H9 (cell line): ENCODE measurements at regions not wholly inside any gene's neighbourhood (a gene's known extent, or its start where the extent isn't known, plus 50 kb on each side); places are given as distances from the start of the nearest gene placed in this dataset.

Experiments
- DNase-seq: peaks from one replicate; pipeline ENCODE4 v3.0.0-alpha.2; 2017
- H2AFZ ChIP-seq: one replicate; pipeline ENCODE4 v1.6.1; 2013; ENCODE audit warnings: mild to moderate bottlenecking, low read length, control low read depth, moderate library complexity
- H2AK5ac ChIP-seq: 2 replicates; pipeline ENCODE4 v1.6.1; 2013; ENCODE audit warnings: low read length, control low read depth, mixed read lengths; ENCODE audit not compliant: insufficient read length
- H2BK120ac ChIP-seq: one replicate; pipeline ENCODE4 v1.6.1; 2013; ENCODE audit warnings: low read depth, mild to moderate bottlenecking, low read length, control low read depth, inconsistent platforms; ENCODE audit not compliant: poor library complexity, severe bottlenecking
- H2BK12ac ChIP-seq: 2 replicates; pipeline ENCODE4 v1.6.1; 2013; ENCODE audit warnings: low read length, control low read depth, mixed read lengths, low read depth; ENCODE audit not compliant: insufficient read length
- H2BK15ac ChIP-seq: 2 replicates; pipeline ENCODE4 v1.6.1; 2013; ENCODE audit warnings: low read depth, low read length, control low read depth
- H2BK20ac ChIP-seq: one replicate; pipeline ENCODE4 v1.6.1; 2013; ENCODE audit warnings: low read depth, mild to moderate bottlenecking, low read length, control low read depth, inconsistent platforms; ENCODE audit not compliant: poor library complexity, severe bottlenecking
- H2BK5ac ChIP-seq: 2 replicates; pipeline ENCODE4 v1.6.1; 2013; ENCODE audit warnings: low read length, control low read depth, mixed read lengths; ENCODE audit not compliant: insufficient read length
- H3K14ac ChIP-seq: 2 replicates; pipeline ENCODE4 v1.6.1; 2013; ENCODE audit warnings: low read length, control low read depth; ENCODE audit not compliant: insufficient read depth
- H3K18ac ChIP-seq: 2 replicates; pipeline ENCODE4 v1.6.1; 2013; ENCODE audit warnings: low read depth, mild to moderate bottlenecking, mixed read lengths, low read length, control low read depth; ENCODE audit not compliant: insufficient read length
- H3K23ac ChIP-seq: 2 replicates; pipeline ENCODE4 v1.6.1; 2013; ENCODE audit warnings: low read length, control low read depth, mixed read lengths, low read depth; ENCODE audit not compliant: insufficient read length
- H3K23me2 ChIP-seq: 2 replicates; pipeline ENCODE4 v1.6.1; 2013; ENCODE audit warnings: low read depth, mild to moderate bottlenecking, mixed read lengths, low read length, control low read depth; ENCODE audit not compliant: insufficient read length, poor library complexity, severe bottlenecking
- H3K27ac ChIP-seq: 2 replicates; pipeline ENCODE4 v1.5.1; 2013; ENCODE audit warnings: low read length, control low read depth, mixed read lengths, low read depth; ENCODE audit not compliant: insufficient read length
- H3K27me3 ChIP-seq: 2 replicates; pipeline ENCODE4 v1.6.1; 2013; ENCODE audit warnings: low read length, control low read depth, inconsistent platforms; ENCODE audit not compliant: insufficient read depth
- H3K4ac ChIP-seq: 2 replicates; pipeline ENCODE4 v1.6.1; 2013; ENCODE audit warnings: low read depth, mild to moderate bottlenecking, control low read depth, inconsistent platforms, low read length, moderate library complexity
- H3K4me1 ChIP-seq: 2 replicates; pipeline ENCODE4 v1.6.1; 2013; ENCODE audit warnings: low read length, control low read depth, inconsistent platforms; ENCODE audit not compliant: insufficient read depth
- H3K4me2 ChIP-seq: 2 replicates; pipeline ENCODE4 v1.6.1; 2013; ENCODE audit warnings: low read length, control low read depth, mixed read lengths; ENCODE audit not compliant: insufficient read length, insufficient read depth
- H3K56ac ChIP-seq: 2 replicates; pipeline ENCODE4 v1.6.1; 2013; ENCODE audit warnings: low read depth, mild to moderate bottlenecking, mixed read lengths, low read length, control low read depth; ENCODE audit not compliant: insufficient read length
- H3K79me1 ChIP-seq: 2 replicates; pipeline ENCODE4 v1.6.1; 2013; ENCODE audit warnings: low read depth, mild to moderate bottlenecking, moderate library complexity, low read length, control low read depth, inconsistent platforms; ENCODE audit not compliant: insufficient read depth, poor library complexity, severe bottlenecking
- H3K79me2 ChIP-seq: 2 replicates; pipeline ENCODE4 v1.6.1; 2013; ENCODE audit warnings: low read length, control low read depth, inconsistent platforms; ENCODE audit not compliant: insufficient read depth
- H3K9ac ChIP-seq: 2 replicates; pipeline ENCODE4 v1.6.1; 2013; ENCODE audit warnings: low read length, control low read depth, mixed read lengths; ENCODE audit not compliant: insufficient read length; ENCODE audit errors: extremely low read depth
- H3K9me3 ChIP-seq: one replicate; pipeline ENCODE4 v1.6.1; 2013; ENCODE audit warnings: low read depth, low read length, inconsistent platforms; ENCODE audit not compliant: control insufficient read depth
- H3T11ph ChIP-seq: one replicate; pipeline ENCODE4 v1.6.1; 2013; ENCODE audit warnings: mild to moderate bottlenecking, low read length, control low read depth, inconsistent platforms
- H4K20me1 ChIP-seq: one replicate; pipeline ENCODE4 v1.6.1; 2013; ENCODE audit not compliant: control insufficient read depth, insufficient read length, insufficient read depth
- H4K5ac ChIP-seq: 2 replicates; pipeline ENCODE4 v1.6.1; 2013; ENCODE audit warnings: low read depth, mild to moderate bottlenecking, mixed read lengths, low read length, control low read depth; ENCODE audit not compliant: insufficient read length
- H4K8ac ChIP-seq: replicated peaks from 2 replicates; pipeline ENCODE4 v1.6.1; 2013; ENCODE audit warnings: low read length, control low read depth, mixed read lengths, low read depth; ENCODE audit not compliant: insufficient read length
- H4K91ac ChIP-seq: 2 replicates; pipeline ENCODE4 v1.6.1; 2013; ENCODE audit warnings: low read depth, mild to moderate bottlenecking, moderate library complexity, mixed read lengths, low read length, control low read depth; ENCODE audit not compliant: insufficient read length
- H3K27ac Mint-ChIP-seq, 3 experiments: 2 replicates in 2 of 3; 3 replicates in 1 of 3; pipeline ENCODE4 v1.8.0; 2020 to 2021; ENCODE audit warnings: mixed read lengths in 3 of 3, mild to moderate bottlenecking in 1 of 3, moderate library complexity in 1 of 3
- H3K27me3 Mint-ChIP-seq: 2 replicates; pipeline ENCODE4 v1.8.0; 2021; ENCODE audit warnings: low read depth, mild to moderate bottlenecking, moderate library complexity, mixed read lengths
- H3K36me3 Mint-ChIP-seq, 3 experiments: 2 replicates in 2 of 3; 3 replicates in 1 of 3; pipeline ENCODE4 v1.8.0; 2020 to 2021; ENCODE audit warnings: low read depth in 3 of 3, mixed read lengths in 3 of 3; ENCODE audit not compliant: insufficient read depth in 1 of 3
- H3K4me1 Mint-ChIP-seq, 2 experiments: 2 replicates each; pipeline ENCODE4 v1.8.0; 2020; ENCODE audit warnings: mixed read lengths in 2 of 2
- H3K4me3 Mint-ChIP-seq, 2 experiments: 2 replicates in 1 of 2; 3 replicates in 1 of 2; pipeline ENCODE4 v1.8.0; 2020 to 2021; ENCODE audit warnings: mild to moderate bottlenecking in 2 of 2, mixed read lengths in 2 of 2, moderate library complexity in 1 of 2
- H3K9me3 Mint-ChIP-seq, 2 experiments: 2 replicates in 1 of 2; 3 replicates in 1 of 2; pipeline ENCODE4 v1.8.0; 2020; ENCODE audit warnings: mild to moderate bottlenecking in 2 of 2, mixed read lengths in 2 of 2, moderate library complexity in 1 of 2
- WGBS: extraction: QIAGEN DNeasy Blood & Tissue Kit; methylation state at CpG from one replicate; pipeline ENCODE4 v1.1.7; 2013; ENCODE audit warnings: missing lambda C conversion rate, low lambda C conversion rate, mixed read lengths; ENCODE audit not compliant: insufficient read length; ENCODE audit errors: extremely low coverage; 5-methylcytosine and 5-hydroxymethylcytosine counted together
- TF ChIP-seq, protein P1 (sequence below): fragments of 200-600 bp; sonication (generic); conservative IDR thresholded peaks from 3 replicates; pipeline ENCODE4 v1.8.0; 2021; ENCODE audit warnings: antibody characterized with exemption, mild to moderate bottlenecking

GRCh38 chr4:111628437-111628836, 516.8 kb upstream of the FAM241A start:
- no CpG with 5 or more reads among the region's 10 CpGs for WGBS
- H4K91ac ChIP-seq = no peak overlapping the region
- no peak overlapping the region for H2BK20ac ChIP-seq
- no peak overlapping the region for H2BK5ac ChIP-seq
- H3K4me2 ChIP-seq = no peak overlapping the region
- H3K23me2 ChIP-seq = no peaks in the 10 kb centered on the region
- no peak overlapping the region for H3K14ac ChIP-seq
- H3K4me1 ChIP-seq = no peaks in the 10 kb centered on the region
- no peak overlapping the region for H2AK5ac ChIP-seq
- no peak overlapping the region for H2AFZ ChIP-seq
- H3K36me3 Mint-ChIP-seq = no peaks in the 10 kb centered on the region; a peak in 1 of 7 replicates
- H3K9ac ChIP-seq = no peak overlapping the region
- no peak overlapping the region for H3T11ph ChIP-seq
- no peak overlapping the region for H3K4ac ChIP-seq
- H3K9me3 ChIP-seq = no peaks in the 10 kb centered on the region
- H4K20me1 ChIP-seq = no peaks in the 10 kb centered on the region
- no peak overlapping the region for H3K27ac ChIP-seq
- TF ChIP-seq, protein P1, sequence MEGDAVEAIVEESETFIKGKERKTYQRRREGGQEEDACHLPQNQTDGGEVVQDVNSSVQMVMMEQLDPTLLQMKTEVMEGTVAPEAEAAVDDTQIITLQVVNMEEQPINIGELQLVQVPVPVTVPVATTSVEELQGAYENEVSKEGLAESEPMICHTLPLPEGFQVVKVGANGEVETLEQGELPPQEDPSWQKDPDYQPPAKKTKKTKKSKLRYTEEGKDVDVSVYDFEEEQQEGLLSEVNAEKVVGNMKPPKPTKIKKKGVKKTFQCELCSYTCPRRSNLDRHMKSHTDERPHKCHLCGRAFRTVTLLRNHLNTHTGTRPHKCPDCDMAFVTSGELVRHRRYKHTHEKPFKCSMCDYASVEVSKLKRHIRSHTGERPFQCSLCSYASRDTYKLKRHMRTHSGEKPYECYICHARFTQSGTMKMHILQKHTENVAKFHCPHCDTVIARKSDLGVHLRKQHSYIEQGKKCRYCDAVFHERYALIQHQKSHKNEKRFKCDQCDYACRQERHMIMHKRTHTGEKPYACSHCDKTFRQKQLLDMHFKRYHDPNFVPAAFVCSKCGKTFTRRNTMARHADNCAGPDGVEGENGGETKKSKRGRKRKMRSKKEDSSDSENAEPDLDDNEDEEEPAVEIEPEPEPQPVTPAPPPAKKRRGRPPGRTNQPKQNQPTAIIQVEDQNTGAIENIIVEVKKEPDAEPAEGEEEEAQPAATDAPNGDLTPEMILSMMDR = no peak
- H3K9me3 Mint-ChIP-seq = peaks cover 3 to 7% of the 10 kb centered on the region in 2 experiments; a peak in 2 of 5 replicates
- no peak overlapping the region for H3K56ac ChIP-seq
- H3K4me1 Mint-ChIP-seq = peaks cover 4 to 8% of the 10 kb centered on the region in 2 experiments; a peak in 2 of 4 replicates
- no peak overlapping the region for H3K18ac ChIP-seq
- no peaks in the 10 kb centered on the region for H3K79me1 ChIP-seq
- no peak overlapping the region for H3K4me3 Mint-ChIP-seq
- no peaks in the 10 kb centered on the region for H3K79me2 ChIP-seq
- no peak overlapping the region for H2BK15ac ChIP-seq
- H3K27me3 ChIP-seq = no peaks in the 10 kb centered on the region
- H2BK12ac ChIP-seq = no peak overlapping the region
- no peak overlapping the region for H3K27ac Mint-ChIP-seq
- H4K5ac ChIP-seq = no peak overlapping the region
- no peak overlapping the region for H2BK120ac ChIP-seq
- no peak overlapping the region for H3K23ac ChIP-seq
- no peaks in the 10 kb centered on the region; the same call in none of the 2 replicates for H3K27me3 Mint-ChIP-seq
- DNase-seq = no peak
- H4K8ac ChIP-seq = no peak overlapping the region
